ENCODE measurements at regions not wholly inside any gene's neighbourhood (a gene's known extent, or its start where the extent isn't known, plus 50 kb on each side); places are given as distances from the start of the nearest gene placed in this dataset.
"Not testable (repeated sequence)": the region's sequence is repeated elsewhere in the genome, so short reads cannot be mapped to it uniquely, and the experiment has no call there.

DNA sequence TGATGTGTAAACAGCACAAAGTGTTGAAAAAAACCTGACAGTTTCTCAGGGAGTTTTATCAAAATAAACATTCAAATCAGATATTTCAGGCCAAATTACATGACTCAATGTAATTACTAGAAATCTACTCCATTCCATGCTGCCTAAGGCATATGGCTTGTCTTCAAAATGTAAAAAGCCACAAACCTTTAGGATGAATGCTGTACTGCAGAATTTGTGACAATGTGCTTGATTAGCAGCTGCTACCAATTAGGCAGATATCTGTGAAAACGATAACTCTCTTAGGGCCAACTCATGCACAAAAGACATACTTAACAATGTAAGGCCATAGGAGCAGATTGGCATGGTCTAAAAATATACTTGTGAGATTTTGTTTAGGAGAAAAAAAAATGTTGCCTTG, 267.0 kb downstream of the DACT1 start:
- H3K36me3 Mint-ChIP-seq (ENCODE audit: low read depth), result no peaks in the 10 kb centered on the region
- peaks cover 3% of the 10 kb centered on the region for H3K9me3 Mint-ChIP-seq
- peaks cover 7% of the 10 kb centered on the region for H3K27me3 Mint-ChIP-seq
- H3K4me3 Mint-ChIP-seq, result no peak overlapping the region
- no peaks in the 10 kb centered on the region for H3K4me1 Mint-ChIP-seq
- ATAC-seq (replicated peaks), result no peak
- no peak overlapping the region for H3K27ac Mint-ChIP-seq

DNA sequence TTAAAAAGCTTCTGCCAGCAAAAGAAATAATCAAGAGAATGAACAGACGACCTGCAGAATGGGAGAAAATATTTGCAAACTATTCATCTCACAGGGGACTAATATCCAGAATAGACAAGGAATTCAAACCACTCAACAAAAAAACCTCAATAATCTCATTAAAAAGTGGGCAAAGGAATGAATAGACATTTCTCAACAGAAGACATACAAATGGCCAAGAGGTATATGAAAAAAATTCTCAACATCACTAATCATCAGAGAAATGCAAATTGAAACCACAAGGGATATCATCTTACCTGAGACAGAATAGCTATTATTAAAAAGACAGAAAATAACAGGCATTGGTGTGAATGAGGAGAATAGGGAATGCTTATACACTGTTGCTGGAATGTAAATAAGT, 270.0 kb downstream of the DACT1 start:
- Mint-ChIP-seq H3K4me1 (no peaks in the 10 kb centered on the region), H3K27ac (no peak overlapping the region), H3K27me3 (peaks cover 3% of the 10 kb centered on the region), H3K4me3 (no peak overlapping the region), H3K36me3 (ENCODE audit: low read depth) (no peaks in the 10 kb centered on the region), H3K9me3 (peaks cover 3% of the 10 kb centered on the region)
- ATAC-seq (replicated peaks), result no peak

DNA sequence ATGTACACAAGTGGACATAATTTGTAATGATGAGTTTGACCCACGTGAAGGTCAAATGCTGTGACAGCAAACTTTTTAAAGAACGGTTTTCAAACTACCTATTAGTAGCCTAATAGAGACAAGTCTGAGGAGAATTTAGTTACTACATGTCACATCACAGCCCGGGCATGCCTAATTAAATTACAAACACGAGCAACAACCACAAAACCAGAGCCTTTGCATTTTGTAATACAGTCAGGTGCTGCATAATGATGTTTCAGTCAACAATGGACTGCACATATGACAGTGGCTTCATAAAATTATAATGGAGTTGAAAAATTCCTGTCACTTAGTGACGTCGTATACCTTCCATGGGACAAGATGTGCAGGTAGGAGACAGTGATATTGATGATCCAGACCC, 274.5 kb downstream of the DACT1 start:
- H3K27ac Mint-ChIP-seq, result no peak overlapping the region
- no peak for ATAC-seq (replicated peaks)
- no peaks in the 10 kb centered on the region for H3K36me3 Mint-ChIP-seq (ENCODE audit: low read depth)
- H3K27me3 Mint-ChIP-seq, result no peaks in the 10 kb centered on the region
- no peaks in the 10 kb centered on the region for H3K9me3 Mint-ChIP-seq
- H3K4me1 Mint-ChIP-seq, result no peaks in the 10 kb centered on the region
- no peak overlapping the region for H3K4me3 Mint-ChIP-seq

DNA sequence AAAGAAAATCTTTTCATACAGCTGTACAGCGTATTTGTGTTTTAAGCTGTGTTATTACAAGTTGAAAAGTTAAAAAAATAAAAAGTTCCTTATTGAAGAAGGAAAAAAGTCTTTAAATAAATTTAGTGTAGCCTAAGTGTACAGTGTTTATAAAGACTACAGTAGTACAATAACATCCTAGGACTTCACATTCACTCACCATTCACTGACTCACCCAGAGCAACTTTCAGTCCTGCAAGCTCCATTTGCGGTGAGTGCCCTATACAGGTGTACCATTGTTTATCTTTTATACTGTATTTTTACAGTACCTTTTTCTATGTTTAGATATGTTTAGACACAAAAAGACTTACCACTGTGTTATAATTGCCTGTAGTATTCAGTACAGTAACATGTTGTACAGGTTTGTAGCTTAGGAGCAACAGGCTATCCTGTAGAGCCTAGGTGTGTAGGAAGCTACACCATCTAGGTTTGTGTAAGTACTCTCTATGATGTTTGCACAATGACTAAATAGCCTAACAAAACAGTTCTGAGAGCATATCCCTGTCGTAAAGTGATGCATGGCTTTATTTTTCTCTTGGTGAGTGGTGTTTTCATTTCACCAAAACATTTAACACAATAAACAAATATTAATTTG, 275.2 kb downstream of the DACT1 start:
- H3K4me1 Mint-ChIP-seq, result no peaks in the 10 kb centered on the region

DNA sequence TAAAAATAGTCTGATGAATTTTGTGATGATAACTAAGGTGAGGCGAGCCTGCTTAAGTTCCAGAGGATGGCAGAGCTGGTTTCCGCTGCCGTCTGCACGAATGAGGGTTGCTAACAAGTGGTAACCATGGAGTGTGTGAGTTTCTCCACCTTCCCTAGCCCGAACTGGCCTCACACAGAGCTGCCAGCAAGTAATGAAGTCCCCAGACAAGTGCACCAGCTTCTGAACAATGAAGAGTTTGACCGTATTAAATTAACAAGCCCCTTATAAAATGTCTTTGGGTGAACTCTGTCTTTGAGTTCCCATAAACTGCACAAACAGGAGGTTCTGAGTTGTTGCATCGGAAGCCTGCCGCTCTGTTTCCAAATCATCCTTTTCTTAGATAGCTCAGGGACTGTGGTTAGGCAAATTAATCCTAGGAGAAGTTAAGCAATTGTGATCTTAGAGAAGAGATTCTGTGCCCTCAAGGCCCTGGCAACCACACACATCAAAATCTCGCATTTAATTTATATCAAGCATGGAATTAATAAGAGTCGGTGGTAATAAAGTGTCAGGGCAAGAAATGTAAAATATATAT, 274.1 kb upstream of the DAAM1 start:
- no peak for ATAC-seq (replicated peaks)
- H3K27me3 Mint-ChIP-seq, result no peaks in the 10 kb centered on the region

More for the DNA sequence above, 275.2 kb downstream of the DACT1 start:
- no peaks in the 10 kb centered on the region for H3K36me3 Mint-ChIP-seq (ENCODE audit: low read depth)
- H3K4me3 Mint-ChIP-seq, result no peak overlapping the region
- ATAC-seq (replicated peaks), result no peak
- no peaks in the 10 kb centered on the region for H3K27me3 Mint-ChIP-seq
- H3K9me3 Mint-ChIP-seq, result no peaks in the 10 kb centered on the region
- H3K27ac Mint-ChIP-seq, result no peak overlapping the region

DNA sequence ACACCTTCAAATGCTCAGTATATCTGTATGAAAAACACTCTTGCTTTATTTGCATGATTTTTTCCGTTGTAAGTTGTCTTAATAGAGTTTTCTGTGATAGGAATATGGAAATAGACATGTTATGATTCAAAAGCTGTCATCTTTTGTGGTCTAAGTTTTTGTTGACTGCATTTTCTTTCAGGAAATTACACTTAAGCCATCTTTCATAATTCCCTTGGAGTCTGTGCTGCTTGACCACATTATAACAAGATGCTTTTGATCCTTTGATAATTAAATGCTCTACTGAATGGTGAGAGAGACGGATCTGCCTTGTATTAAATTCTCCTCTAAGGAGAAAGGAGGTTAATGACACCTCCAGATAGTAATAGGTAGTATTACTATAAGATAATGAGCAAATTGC, 272.8 kb upstream of the DAAM1 start:
- Mint-ChIP-seq H3K27me3 (no peaks in the 10 kb centered on the region), H3K4me3 (no peak overlapping the region), H3K27ac (no peak overlapping the region), H3K9me3 (no peaks in the 10 kb centered on the region), H3K36me3 (ENCODE audit: low read depth) (no peaks in the 10 kb centered on the region), H3K4me1 (no peaks in the 10 kb centered on the region)
- no peak for ATAC-seq (replicated peaks)

More for the DNA sequence above, 274.1 kb upstream of the DAAM1 start:
- Mint-ChIP-seq H3K36me3 (ENCODE audit: low read depth) (no peaks in the 10 kb centered on the region), H3K4me3 (no peak overlapping the region), H3K4me1 (no peaks in the 10 kb centered on the region), H3K27ac (no peak overlapping the region), H3K9me3 (no peaks in the 10 kb centered on the region)

DNA sequence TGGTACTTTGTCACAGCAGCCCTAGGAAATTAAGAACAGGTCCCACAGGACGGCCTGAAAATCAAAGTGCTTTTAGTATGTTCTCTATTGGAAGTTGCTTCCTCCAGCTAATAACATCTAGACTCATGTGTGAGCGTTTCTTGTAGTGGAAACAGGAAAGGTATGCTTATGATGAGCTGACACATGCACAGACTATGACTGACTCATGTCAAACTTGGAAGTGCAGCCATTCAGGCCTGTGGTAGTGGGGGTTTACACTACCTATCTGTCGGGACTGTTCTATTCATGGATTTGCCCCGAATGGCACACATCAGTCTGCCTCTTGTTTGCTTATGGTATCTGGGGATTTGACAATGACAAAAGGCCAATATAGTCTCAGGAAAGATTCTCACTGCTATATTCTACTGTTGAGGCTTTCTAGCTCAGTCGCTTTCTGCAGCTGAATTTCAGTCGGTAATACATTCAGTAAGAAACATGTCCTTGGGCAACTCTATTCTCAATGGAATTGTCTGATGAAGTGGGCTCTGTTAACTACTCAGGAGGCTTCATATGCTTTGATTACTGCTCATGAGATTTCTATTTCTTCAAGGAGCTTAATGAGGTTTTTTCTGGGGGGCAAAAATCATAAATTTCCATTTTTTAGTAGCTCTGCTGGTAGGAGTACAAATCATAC, 270.3 kb upstream of the DAAM1 start:
- ATAC-seq (replicated peaks), result no peak
- no peaks in the 10 kb centered on the region for H3K9me3 Mint-ChIP-seq
- H3K4me3 Mint-ChIP-seq, result no peak overlapping the region
- H3K27ac Mint-ChIP-seq, result no peak overlapping the region
- no peaks in the 10 kb centered on the region for H3K36me3 Mint-ChIP-seq (ENCODE audit: low read depth)
- H3K27me3 Mint-ChIP-seq, result peaks cover 3% of the 10 kb centered on the region
- H3K4me1 Mint-ChIP-seq, result no peaks in the 10 kb centered on the region

DNA sequence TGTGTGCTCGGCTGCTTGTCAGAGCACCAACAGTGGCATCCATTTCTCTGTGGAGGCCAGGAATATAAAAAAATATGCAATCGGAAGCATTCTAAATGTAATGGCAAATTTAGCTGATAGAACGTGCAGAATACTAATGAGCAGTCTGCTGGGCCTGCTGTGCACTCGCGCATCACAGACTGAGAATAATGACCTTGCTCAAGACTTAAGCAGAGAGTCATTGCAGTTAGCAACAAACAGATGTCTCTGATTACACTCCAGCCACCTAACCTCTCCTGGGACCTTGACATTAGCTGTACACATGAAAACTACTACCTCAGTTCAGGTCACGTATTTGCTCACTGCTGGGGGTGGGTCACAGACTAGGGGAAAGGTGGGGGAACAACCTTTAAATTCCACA, 269.2 kb upstream of the DAAM1 start:
- peaks cover 3% of the 10 kb centered on the region for H3K27me3 Mint-ChIP-seq
- no peak for ATAC-seq (replicated peaks)
- H3K36me3 Mint-ChIP-seq (ENCODE audit: low read depth), result no peaks in the 10 kb centered on the region
- H3K27ac Mint-ChIP-seq, result no peak overlapping the region
- no peak overlapping the region for H3K4me3 Mint-ChIP-seq
- no peaks in the 10 kb centered on the region for H3K9me3 Mint-ChIP-seq
- no peaks in the 10 kb centered on the region for H3K4me1 Mint-ChIP-seq

DNA sequence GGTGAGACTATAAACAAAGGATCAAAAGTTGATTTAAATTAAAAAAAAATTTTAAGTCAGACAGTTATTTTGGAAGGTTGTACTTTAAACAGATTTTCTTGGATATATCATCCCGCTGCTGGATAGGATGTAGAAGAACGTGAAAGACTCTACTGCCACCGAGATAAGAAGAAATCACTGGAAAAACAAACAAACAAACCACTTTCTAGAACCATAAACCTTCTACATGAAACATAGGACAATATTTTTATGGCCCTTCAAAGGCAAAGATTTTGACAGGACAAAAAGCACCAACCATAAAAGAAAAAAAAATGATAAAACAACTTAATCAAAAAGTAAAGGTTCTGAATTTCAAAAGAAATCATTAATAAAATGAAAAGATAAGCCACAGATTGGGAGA, 268.2 kb upstream of the DAAM1 start:
- H3K9me3 Mint-ChIP-seq, result no peaks in the 10 kb centered on the region
- H3K36me3 Mint-ChIP-seq (ENCODE audit: low read depth), result no peaks in the 10 kb centered on the region
- H3K4me3 Mint-ChIP-seq, result no peak overlapping the region
- H3K27me3 Mint-ChIP-seq, result peaks cover 3% of the 10 kb centered on the region
- H3K27ac Mint-ChIP-seq, result no peak overlapping the region
- no peaks in the 10 kb centered on the region for H3K4me1 Mint-ChIP-seq
- no peak for ATAC-seq (replicated peaks)

DNA sequence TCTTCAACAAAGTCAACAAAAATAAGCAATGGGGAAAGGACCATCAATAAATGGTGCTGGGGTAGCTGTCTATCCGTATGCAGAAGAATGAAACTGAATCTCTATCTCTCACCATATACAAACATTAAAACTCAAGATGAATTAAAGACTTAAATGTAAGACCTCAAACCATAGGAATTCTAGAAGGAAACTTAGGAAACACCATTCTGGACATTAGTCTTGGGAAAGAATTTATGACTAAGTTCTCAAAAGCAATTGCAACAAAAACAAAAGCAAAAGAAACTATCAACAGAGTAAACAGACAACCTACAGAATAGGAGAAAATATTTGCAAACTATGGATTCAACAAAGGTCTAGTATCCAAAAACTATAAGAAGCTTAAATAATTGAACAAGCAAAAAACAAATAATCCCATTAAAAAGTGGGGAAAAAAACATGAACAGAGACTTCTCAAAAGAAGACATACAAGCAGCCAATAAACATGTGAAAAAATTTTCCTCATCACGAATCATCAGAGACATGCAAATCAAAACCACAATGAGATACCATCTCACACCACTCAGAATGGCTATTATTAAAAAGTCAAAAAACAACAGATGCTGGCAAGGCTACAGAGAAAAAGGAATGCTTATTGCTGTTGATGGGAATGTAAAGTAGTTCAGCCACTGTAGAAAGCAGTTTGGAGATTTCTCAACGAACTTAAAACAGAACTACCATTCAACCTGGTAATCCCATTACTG, 266.1 kb upstream of the DAAM1 start:
- not testable (repeated sequence) for H3K27me3 Mint-ChIP-seq; H3K4me1 Mint-ChIP-seq; H3K36me3 Mint-ChIP-seq (ENCODE audit: low read depth); H3K4me3 Mint-ChIP-seq; ATAC-seq (replicated peaks); H3K27ac Mint-ChIP-seq; H3K9me3 Mint-ChIP-seq

DNA sequence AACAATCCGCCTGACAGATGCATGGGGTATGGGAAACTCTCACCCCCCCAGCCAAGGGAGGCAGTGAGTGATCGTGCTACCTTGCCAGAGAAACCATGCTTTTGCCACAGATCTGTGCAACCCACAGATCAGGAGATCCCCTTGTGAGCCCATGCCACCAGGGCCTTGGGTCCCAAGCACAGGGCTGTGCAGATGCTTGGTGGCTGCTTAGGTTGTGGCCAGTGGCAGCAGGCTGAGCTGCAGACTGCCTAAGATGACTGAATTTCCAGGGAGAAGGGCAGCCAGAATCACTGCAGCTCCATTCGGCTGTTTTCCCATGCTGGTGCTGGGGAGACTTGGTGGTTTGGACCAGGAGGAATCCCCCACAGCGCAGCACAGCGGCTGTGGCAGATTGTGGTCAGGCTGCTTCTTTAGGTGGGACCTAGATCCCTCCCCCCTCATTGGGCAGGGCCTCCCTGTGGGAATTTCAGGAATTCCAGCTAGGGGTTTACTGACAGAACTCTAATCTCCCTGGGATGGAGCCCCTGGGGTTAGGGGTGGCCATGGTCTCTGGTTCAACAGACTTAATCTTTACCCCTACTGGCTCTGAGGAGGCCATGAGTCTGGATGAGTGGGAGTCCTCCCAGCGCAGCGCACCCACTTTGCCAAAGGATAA, 264.6 kb upstream of the DAAM1 start:
- Mint-ChIP-seq H3K9me3 (peaks cover 4% of the 10 kb centered on the region), H3K4me1 (no peaks in the 10 kb centered on the region), H3K27me3 (peaks cover 3% of the 10 kb centered on the region), H3K4me3 (no peak overlapping the region), H3K36me3 (ENCODE audit: low read depth) (no peaks in the 10 kb centered on the region), H3K27ac (no peak overlapping the region)
- ATAC-seq (replicated peaks), result no peak

DNA sequence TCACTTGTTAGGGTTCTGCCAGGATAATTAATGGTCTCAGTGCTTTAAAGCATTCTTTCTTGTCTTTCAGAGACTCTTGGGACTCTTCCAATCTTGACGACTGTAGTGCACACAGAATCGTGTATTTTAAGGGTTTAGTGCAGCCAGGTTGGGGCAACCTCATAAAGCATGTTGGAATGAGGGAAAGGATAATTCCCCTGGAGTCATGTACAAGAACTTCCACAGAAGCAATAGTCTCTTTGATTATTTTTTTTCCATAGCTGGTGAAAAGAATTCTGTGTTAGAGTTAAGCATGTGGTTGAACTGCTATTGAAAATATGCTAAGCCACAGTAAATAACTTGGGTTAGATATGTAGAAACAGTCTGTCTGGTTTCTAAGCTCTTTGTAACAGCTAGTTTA, 246.8 kb upstream of the DAAM1 start:
- H3K4me1 Mint-ChIP-seq, result no peaks in the 10 kb centered on the region
- no peak overlapping the region for H3K27ac Mint-ChIP-seq
- peaks cover 10% of the 10 kb centered on the region for H3K27me3 Mint-ChIP-seq
- ATAC-seq (replicated peaks), result no peak
- no peak overlapping the region for H3K4me3 Mint-ChIP-seq
- H3K36me3 Mint-ChIP-seq (ENCODE audit: low read depth), result no peaks in the 10 kb centered on the region
- H3K9me3 Mint-ChIP-seq, result peaks cover 3% of the 10 kb centered on the region

DNA sequence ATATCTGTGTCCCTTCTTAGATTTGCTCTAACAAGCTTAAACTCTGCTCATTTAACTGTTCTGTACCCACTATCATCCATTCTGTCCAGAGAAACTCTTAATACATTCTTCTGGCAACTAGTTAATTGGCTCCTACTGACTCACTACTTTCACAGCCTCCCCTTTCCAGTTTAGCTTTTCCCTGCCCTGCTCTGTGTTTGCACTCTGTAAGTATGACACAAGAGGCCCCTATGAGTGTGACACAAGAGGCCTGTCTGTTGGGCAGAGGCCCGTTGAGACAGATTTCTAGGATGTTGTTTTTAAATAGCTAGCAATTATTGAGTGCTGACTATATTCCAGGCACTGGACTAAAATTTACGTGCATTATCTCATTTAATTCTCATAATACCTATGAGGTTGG, 246.0 kb upstream of the DAAM1 start:
- no peaks in the 10 kb centered on the region for H3K9me3 Mint-ChIP-seq

DNA sequence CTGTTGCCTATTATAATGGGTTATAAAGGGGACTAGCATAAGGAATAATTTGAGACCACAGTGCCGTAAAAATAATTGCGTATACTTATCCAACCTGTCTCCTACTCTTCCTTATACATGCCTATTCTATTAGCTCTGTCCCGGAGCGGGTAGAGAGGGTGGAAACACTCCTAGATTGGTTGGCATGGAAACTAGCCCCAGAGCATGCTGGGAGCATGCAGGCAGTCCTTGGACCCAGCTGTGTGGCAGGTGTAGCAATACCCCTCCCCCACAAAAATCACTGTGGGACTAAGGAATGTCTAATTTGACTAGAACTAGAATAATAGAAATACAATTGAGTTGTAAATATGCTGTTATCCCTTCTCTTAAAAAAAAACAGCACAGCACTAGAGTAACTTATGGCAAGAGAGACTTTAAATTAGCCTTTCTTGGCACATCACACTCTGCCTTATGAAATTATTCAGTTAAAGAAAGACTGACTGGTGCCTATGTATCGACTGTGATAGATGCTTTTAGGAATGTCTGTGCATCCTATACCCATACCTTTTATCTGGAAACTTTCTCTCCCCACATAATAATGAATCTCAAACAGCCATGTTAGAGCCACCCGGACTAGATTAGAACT, 244.0 kb upstream of the DAAM1 start:
- Mint-ChIP-seq H3K27me3 (peaks cover 6% of the 10 kb centered on the region), H3K4me1 (no peaks in the 10 kb centered on the region), H3K27ac (no peak overlapping the region), H3K4me3 (no peak overlapping the region), H3K9me3 (no peaks in the 10 kb centered on the region), H3K36me3 (ENCODE audit: low read depth) (no peaks in the 10 kb centered on the region)
- ATAC-seq (replicated peaks), result no peak

More for the DNA sequence above, 246.0 kb upstream of the DAAM1 start:
- ATAC-seq (replicated peaks), result no peak
- H3K27ac Mint-ChIP-seq, result no peak overlapping the region
- H3K4me3 Mint-ChIP-seq, result no peak overlapping the region
- H3K36me3 Mint-ChIP-seq (ENCODE audit: low read depth), result no peaks in the 10 kb centered on the region
- H3K27me3 Mint-ChIP-seq, result peaks cover 8% of the 10 kb centered on the region
- H3K4me1 Mint-ChIP-seq, result no peaks in the 10 kb centered on the region

Data from activated T-helper 17 cell treated with anti-CD3 and anti-CD28 coated beads, Interleukin-2, amount 50 U/mL, for 72 hours (primary cell).